ENCODE measurements at regions not wholly inside any gene's neighbourhood (a gene's known extent, or its start where the extent isn't known, plus 50 kb on each side); places are given as distances from the start of the nearest gene placed in this dataset.

DNA sequence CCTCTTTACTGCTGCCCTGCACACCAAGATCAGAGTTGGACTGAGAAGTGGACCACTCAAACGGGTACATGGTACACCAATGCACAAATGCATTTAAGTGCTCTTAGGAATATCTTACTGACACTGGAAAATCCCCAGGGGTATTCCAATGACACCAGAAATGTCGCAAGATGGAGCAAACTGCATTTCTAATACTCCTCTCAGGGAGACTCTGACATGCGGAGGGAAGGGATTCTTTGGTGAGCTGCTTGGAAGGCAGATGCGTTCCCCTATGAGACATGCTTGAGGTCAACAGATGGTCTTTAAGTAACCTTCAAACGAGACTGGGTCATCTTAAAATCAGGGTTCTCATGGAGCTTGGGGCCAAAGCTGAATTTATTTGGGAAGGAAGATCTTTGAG lies 521.8 kb upstream of the TCF4 start:
- Histone ChIP-seq H3K4me3 (ENCODE audit: low read length in 2 of 2) (no peak overlapping the region), H3K36me3 (ENCODE audit: control insufficient read depth in 2 of 2, insufficient read depth in 2 of 2, low read length in 2 of 2) (no peaks in the 10 kb centered on the region), H3K27ac (ENCODE audit: low read length) (no peak overlapping the region)

DNA sequence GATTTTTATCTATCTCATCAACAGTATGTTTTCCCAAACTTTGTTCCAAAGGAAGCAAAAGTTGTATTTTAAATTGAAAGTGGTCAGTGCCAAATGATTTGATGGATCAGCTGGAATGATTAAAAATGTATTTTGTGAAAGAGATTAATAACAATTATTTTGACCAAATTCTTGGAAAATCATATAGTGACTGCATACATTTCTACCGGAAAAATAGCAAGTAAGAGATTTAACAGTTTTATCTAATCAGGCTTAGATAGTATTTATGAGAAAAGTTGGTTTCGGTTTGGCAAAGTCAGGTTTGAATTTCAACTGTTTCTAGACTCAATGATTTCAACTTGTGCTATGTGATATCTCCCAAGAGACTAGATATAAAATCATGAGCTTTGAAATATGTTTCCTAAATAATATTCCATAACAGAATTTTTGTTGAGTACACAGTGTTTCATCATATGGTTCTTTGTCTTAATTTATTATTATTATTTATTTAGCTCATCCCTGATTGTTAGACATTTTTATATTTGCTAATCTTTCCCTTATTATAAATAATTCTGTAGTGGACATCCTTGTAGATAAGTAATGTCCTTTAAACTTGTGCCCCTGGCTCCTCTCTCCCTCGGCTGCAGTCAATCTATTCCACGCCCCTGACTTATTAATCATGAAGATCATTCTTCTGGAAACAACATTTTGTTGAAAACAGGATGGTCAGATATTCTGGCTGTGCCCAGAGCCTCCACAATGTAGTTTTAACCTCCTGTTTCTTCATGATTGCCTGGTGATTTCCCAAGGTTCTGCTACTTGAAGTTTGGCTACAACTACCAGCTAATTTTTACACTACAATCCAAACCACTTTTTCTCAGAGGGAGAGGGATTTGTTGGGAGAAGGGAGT lies 520.7 kb upstream of the TCF4 start:
- Histone ChIP-seq H3K36me3 (ENCODE audit: control insufficient read depth in 2 of 2, insufficient read depth in 2 of 2, low read length in 2 of 2) (no peaks in the 10 kb centered on the region), H3K4me3 (ENCODE audit: low read length in 2 of 2) (no peak overlapping the region), H3K4me1 (ENCODE audit: control insufficient read depth, insufficient read depth, low read length) (no peaks in the 10 kb centered on the region), H3K9ac (ENCODE audit: low read length in 2 of 2) (no peak overlapping the region), H3K9me3 (ENCODE audit: control insufficient read depth in 2 of 2, low read length in 2 of 2) (no peaks in the 10 kb centered on the region), H3K27ac (ENCODE audit: low read length) (no peak overlapping the region), H3K27me3 (ENCODE audit: control insufficient read depth in 1 of 2, insufficient read depth in 2 of 2, low read length in 2 of 2) (no peaks in the 10 kb centered on the region)

More for the DNA sequence above, 521.8 kb upstream of the TCF4 start:
- Histone ChIP-seq H3K4me1 (ENCODE audit: control insufficient read depth, insufficient read depth, low read length) (no peaks in the 10 kb centered on the region), H3K9ac (ENCODE audit: low read length in 2 of 2) (no peak overlapping the region), H3K27me3 (ENCODE audit: control insufficient read depth in 1 of 2, insufficient read depth in 2 of 2, low read length in 2 of 2) (no peaks in the 10 kb centered on the region), H3K9me3 (ENCODE audit: control insufficient read depth in 2 of 2, low read length in 2 of 2) (no peaks in the 10 kb centered on the region)

DNA sequence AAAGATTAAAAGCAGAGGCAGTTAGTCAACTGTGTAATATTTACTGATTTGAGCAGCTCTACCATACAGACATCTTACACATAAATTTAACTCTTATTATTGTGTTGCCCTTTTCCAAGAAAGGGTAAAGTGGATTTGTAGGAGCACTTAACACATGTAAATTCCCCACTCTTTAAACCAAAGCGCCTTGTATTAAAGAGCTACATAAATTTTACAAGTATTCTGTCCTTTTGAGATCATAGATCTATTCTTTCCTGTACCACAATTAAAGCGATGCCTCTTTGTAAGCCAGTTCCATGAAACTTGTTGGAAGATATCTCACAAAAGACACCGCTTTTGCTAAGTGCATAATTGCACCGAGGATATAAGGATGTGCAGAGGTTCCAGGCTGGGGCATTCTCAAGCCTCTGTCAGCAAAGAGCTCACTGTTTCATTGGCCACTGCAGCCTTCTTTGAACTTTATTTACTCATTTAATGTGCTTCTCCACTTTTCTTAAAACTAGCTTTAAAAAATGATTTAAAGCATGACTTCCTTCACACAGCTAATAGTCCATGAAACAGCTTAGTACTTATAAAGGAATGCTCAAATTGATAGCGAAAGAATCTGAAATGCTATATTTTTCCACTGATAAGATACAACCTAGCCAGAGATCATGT lies 520.0 kb upstream of the TCF4 start:
- Histone ChIP-seq H3K36me3 (ENCODE audit: control insufficient read depth in 2 of 2, insufficient read depth in 2 of 2, low read length in 2 of 2) (no peaks in the 10 kb centered on the region), H3K9me3 (ENCODE audit: control insufficient read depth in 2 of 2, low read length in 2 of 2) (no peaks in the 10 kb centered on the region), H3K9ac (ENCODE audit: low read length in 2 of 2) (no peak overlapping the region), H3K27me3 (ENCODE audit: control insufficient read depth in 1 of 2, insufficient read depth in 2 of 2, low read length in 2 of 2) (no peaks in the 10 kb centered on the region), H3K27ac (ENCODE audit: low read length) (no peak overlapping the region), H3K4me3 (ENCODE audit: low read length in 2 of 2) (no peak overlapping the region), H3K4me1 (ENCODE audit: control insufficient read depth, insufficient read depth, low read length) (no peaks in the 10 kb centered on the region)

DNA sequence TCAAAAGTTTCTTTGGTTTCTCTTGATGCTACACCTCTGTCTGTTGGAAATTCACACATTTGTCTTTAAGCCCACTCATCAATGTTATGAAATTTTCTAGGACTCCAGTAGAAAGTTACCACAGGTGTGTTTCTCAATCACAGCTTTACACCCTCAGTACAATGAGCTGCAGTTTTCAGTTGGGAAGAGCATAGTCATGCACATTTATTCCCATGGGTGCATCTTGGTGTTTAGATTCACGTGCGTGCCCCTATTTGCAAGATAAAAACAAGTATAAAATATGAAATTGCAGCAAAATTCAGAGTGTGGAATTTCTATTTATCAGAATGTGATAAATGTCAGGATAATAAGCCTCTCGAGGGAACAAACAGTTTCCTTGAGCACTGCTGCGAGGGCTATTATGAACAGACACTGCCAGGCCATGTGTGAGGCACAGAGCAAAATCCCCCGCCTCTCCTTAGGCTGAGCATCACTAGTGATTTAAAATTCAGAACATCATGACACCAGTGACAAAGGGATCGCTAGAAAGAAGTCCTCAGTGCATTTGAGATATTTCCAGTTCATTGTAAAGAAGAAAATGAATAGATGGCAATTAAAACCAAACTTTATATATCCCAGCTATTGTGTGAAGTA lies 512.2 kb upstream of the TCF4 start:
- Histone ChIP-seq H3K27me3 (ENCODE audit: control insufficient read depth in 1 of 2, insufficient read depth in 2 of 2, low read length in 2 of 2) (no peaks in the 10 kb centered on the region), H3K9ac (ENCODE audit: low read length in 2 of 2) (no peak overlapping the region), H3K4me3 (ENCODE audit: low read length in 2 of 2) (no peak overlapping the region), H3K4me1 (ENCODE audit: control insufficient read depth, insufficient read depth, low read length) (no peaks in the 10 kb centered on the region), H3K27ac (ENCODE audit: low read length) (no peak overlapping the region), H3K36me3 (ENCODE audit: control insufficient read depth in 2 of 2, insufficient read depth in 2 of 2, low read length in 2 of 2) (no peaks in the 10 kb centered on the region), H3K9me3 (ENCODE audit: control insufficient read depth in 2 of 2, low read length in 2 of 2) (no peaks in the 10 kb centered on the region)

DNA sequence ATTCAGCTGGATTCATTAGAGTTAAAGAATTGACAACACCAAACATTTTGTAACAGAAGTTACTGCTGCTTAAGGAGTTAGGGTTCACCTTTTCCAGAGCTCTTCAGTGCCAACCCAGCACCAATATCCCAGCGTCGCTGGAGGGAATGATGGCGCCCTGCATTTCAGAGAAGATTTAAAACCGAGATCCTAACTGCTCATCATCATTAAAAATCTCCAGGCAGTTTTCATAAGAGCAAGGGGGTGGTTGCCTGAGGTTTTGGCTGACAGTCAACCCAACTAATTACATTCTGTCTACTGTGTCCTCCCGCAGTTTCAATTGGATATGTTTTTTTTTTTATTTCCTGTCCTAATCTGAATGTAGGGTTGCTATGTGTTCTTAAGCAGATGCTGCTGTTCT lies 509.6 kb upstream of the TCF4 start:
- Histone ChIP-seq H3K36me3 (ENCODE audit: control insufficient read depth in 2 of 2, insufficient read depth in 2 of 2, low read length in 2 of 2) (no peaks in the 10 kb centered on the region), H3K9me3 (ENCODE audit: control insufficient read depth in 2 of 2, low read length in 2 of 2) (no peaks in the 10 kb centered on the region), H3K9ac (ENCODE audit: low read length in 2 of 2) (no peak overlapping the region), H3K27ac (ENCODE audit: low read length) (no peak overlapping the region), H3K4me3 (ENCODE audit: low read length in 2 of 2) (no peak overlapping the region), H3K4me1 (ENCODE audit: control insufficient read depth, insufficient read depth, low read length) (no peaks in the 10 kb centered on the region), H3K27me3 (ENCODE audit: control insufficient read depth in 1 of 2, insufficient read depth in 2 of 2, low read length in 2 of 2) (no peaks in the 10 kb centered on the region)

DNA sequence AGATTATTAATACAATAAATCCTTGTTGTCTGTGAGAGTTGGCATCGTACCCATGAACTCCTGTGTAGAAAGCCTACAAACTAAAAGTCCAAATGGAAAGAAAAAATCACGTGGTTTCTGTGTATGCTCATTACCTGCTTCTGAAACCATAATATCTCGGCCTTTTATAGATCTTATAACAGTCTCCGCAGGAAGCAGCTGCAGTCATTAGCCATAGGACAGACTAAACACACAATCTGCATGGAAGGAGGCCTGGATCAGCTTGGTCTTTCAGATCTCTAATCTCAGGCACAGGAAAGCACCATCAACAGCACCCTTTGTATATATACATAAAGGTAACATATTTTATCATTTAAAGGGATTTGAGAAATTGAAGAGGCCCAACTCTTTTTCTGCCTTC lies 508.9 kb upstream of the TCF4 start:
- Histone ChIP-seq H3K36me3 (ENCODE audit: control insufficient read depth in 2 of 2, insufficient read depth in 2 of 2, low read length in 2 of 2) (no peaks in the 10 kb centered on the region), H3K27me3 (ENCODE audit: control insufficient read depth in 1 of 2, insufficient read depth in 2 of 2, low read length in 2 of 2) (no peaks in the 10 kb centered on the region), H3K9ac (ENCODE audit: low read length in 2 of 2) (no peak overlapping the region), H3K4me3 (ENCODE audit: low read length in 2 of 2) (no peak overlapping the region), H3K4me1 (ENCODE audit: control insufficient read depth, insufficient read depth, low read length) (no peaks in the 10 kb centered on the region), H3K9me3 (ENCODE audit: control insufficient read depth in 2 of 2, low read length in 2 of 2) (no peaks in the 10 kb centered on the region), H3K27ac (ENCODE audit: low read length) (no peak overlapping the region)

DNA sequence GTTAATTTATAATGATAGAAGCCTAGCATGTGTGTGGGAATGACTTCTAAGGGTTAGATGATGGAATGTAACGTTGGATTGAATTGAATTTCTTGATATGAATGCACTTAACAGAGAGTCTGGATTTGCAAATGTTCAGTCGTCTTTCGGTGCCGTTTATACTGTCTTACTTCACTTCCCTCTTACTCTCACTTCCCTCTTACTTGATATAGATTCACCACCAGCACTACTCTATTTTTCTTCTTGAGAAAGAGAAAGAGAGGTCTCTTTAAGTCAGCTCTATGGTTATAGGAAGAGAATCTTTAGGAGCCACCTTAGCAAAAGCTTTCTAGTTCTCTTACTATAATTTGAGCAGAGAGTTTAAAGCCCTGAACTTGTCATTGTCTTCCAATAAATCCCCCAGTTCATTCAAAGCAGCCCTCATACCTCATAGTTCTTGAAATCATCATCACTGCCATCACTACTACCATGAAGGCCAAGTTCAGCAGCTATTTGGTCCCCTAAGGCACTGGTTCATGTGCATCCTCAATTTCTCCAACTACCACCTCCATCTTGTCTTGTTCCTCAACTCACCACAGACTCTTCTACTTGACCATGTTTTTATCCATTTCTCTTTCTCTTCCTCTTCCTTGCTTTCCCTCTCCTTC lies 501.7 kb upstream of the TCF4 start:
- H3K9ac ChIP-seq (ENCODE audit: low read length in 2 of 2) = no peak overlapping the region
- no peak overlapping the region for H3K4me3 ChIP-seq (ENCODE audit: low read length in 2 of 2)
- no peak overlapping the region for H3K27ac ChIP-seq (ENCODE audit: low read length)
- no peaks in the 10 kb centered on the region for H3K36me3 ChIP-seq (ENCODE audit: control insufficient read depth in 2 of 2, insufficient read depth in 2 of 2, low read length in 2 of 2)
- H3K27me3 ChIP-seq (ENCODE audit: control insufficient read depth in 1 of 2, insufficient read depth in 2 of 2, low read length in 2 of 2) = no peaks in the 10 kb centered on the region
- H3K4me1 ChIP-seq (ENCODE audit: control insufficient read depth, insufficient read depth, low read length) = no peaks in the 10 kb centered on the region
- no peaks in the 10 kb centered on the region for H3K9me3 ChIP-seq (ENCODE audit: control insufficient read depth in 2 of 2, low read length in 2 of 2)

DNA sequence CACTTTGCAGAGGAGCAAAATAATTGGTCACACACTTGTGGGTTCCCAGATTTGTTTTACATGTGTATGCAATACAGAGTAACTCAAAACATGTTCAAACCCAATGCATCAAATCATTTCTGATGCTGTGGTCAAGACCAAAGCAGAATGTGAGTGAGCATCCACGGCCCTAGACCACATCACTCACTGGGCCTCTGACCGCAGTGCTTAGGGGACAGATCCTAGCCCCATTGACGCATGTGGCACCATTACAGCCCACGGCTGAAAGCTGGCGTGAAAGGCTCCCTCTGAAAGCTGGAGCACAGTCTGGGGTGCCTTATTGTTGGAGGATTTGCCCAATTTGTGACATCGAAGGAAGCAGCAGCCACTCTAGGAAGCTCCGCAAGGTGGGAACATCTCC lies 498.8 kb upstream of the TCF4 start:
- Histone ChIP-seq H3K9me3 (ENCODE audit: control insufficient read depth in 2 of 2, low read length in 2 of 2) (no peaks in the 10 kb centered on the region), H3K4me1 (ENCODE audit: control insufficient read depth, insufficient read depth, low read length) (no peaks in the 10 kb centered on the region), H3K27ac (ENCODE audit: low read length) (no peak overlapping the region), H3K9ac (ENCODE audit: low read length in 2 of 2) (no peak overlapping the region), H3K4me3 (ENCODE audit: low read length in 2 of 2) (no peak overlapping the region), H3K27me3 (ENCODE audit: control insufficient read depth in 1 of 2, insufficient read depth in 2 of 2, low read length in 2 of 2) (no peaks in the 10 kb centered on the region), H3K36me3 (ENCODE audit: control insufficient read depth in 2 of 2, insufficient read depth in 2 of 2, low read length in 2 of 2) (no peaks in the 10 kb centered on the region)

DNA sequence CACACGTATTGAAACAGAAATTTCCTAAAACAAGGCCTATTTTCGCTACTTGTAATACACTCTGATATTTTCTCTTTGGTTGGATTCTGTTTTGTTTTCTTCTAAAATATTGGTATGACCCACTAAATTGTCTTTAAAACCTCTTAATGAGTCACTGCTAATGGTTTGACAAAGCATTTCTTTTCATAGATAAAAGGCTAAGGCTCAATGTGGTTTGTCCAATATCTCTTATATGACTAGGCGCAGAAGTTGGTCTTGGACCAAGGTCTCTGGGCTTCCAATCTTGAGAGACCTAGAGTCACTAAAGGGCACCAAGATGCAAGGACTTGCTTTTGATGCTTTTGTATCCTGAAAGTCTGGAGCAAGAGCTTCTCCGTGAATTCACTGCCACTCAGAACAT lies 498.2 kb upstream of the TCF4 start:
- no peaks in the 10 kb centered on the region for H3K27me3 ChIP-seq (ENCODE audit: control insufficient read depth in 1 of 2, insufficient read depth in 2 of 2, low read length in 2 of 2)
- no peak overlapping the region for H3K27ac ChIP-seq (ENCODE audit: low read length)
- no peak overlapping the region for H3K9ac ChIP-seq (ENCODE audit: low read length in 2 of 2)
- no peaks in the 10 kb centered on the region for H3K4me1 ChIP-seq (ENCODE audit: control insufficient read depth, insufficient read depth, low read length)
- no peak overlapping the region for H3K4me3 ChIP-seq (ENCODE audit: low read length in 2 of 2)
- H3K9me3 ChIP-seq (ENCODE audit: control insufficient read depth in 2 of 2, low read length in 2 of 2) = no peaks in the 10 kb centered on the region
- H3K36me3 ChIP-seq (ENCODE audit: control insufficient read depth in 2 of 2, insufficient read depth in 2 of 2, low read length in 2 of 2) = no peaks in the 10 kb centered on the region

DNA sequence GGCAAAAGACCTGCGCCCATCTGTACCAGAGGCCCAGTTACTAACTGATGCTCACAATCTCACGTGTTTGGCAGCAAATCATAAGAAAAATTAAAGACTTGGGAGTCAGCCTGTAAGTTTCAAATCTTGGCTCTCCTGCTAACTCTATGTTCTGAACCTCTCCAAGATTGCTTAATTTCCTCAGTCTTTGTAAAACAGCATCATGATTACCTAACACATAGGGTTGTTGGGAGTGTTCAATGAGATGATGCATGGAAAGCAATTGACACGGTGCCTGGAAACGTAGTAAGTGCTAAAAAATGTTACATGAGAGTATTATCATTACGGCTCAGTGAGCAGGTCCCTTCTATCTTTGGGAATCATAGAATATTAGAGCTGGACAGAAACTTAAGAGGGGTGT lies 497.6 kb upstream of the TCF4 start:
- no peak overlapping the region for H3K9ac ChIP-seq (ENCODE audit: low read length in 2 of 2)
- H3K27me3 ChIP-seq (ENCODE audit: control insufficient read depth in 1 of 2, insufficient read depth in 2 of 2, low read length in 2 of 2) = no peaks in the 10 kb centered on the region
- H3K9me3 ChIP-seq (ENCODE audit: control insufficient read depth in 2 of 2, low read length in 2 of 2) = no peaks in the 10 kb centered on the region
- H3K36me3 ChIP-seq (ENCODE audit: control insufficient read depth in 2 of 2, insufficient read depth in 2 of 2, low read length in 2 of 2) = no peaks in the 10 kb centered on the region
- no peak overlapping the region for H3K27ac ChIP-seq (ENCODE audit: low read length)
- H3K4me3 ChIP-seq (ENCODE audit: low read length in 2 of 2) = no peak overlapping the region
- no peaks in the 10 kb centered on the region for H3K4me1 ChIP-seq (ENCODE audit: control insufficient read depth, insufficient read depth, low read length)

All from stomach smooth muscle (tissue), 2 donors.